HL-60 (cell line): ENCODE measurements at regions not wholly inside any gene's neighbourhood (a gene's known extent, or its start where the extent isn't known, plus 50 kb on each side); places are given as distances from the start of the nearest gene placed in this dataset.

Source experiments
- CTCF ChIP-seq: IDR thresholded peaks from one replicate; pipeline ENCODE4 v1.5.1; 2011; ENCODE audit warnings: low read length, control low read depth, inconsistent platforms; ENCODE audit not compliant: insufficient read depth
- POLR2AphosphoS5 ChIP-seq: IDR thresholded peaks from 2 replicates; pipeline ENCODE4 v1.6.1; 2012; ENCODE audit warnings: low read depth
- SPI1 ChIP-seq: IDR thresholded peaks from 2 replicates; pipeline ENCODE4 v1.6.1; 2012; ENCODE audit warnings: low read depth, mild to moderate bottlenecking, borderline replicate concordance

GRCh38 chr2:423479-423878 is 135.6 kb upstream of the ALKAL2 start:
- TF ChIP-seq POLR2AphosphoS5 (no peak), CTCF (no peak), SPI1 (no peak)
